ENCODE measurements at regions not wholly inside any gene's neighbourhood (a gene's known extent, or its start where the extent isn't known, plus 50 kb on each side); places are given as distances from the start of the nearest gene placed in this dataset.
"Not testable (repeated sequence)": the region's sequence is repeated elsewhere in the genome, so short reads cannot be mapped to it uniquely, and the experiment has no call there.

- H3K4me3 Mint-ChIP-seq = no peak overlapping the region
- H3K27ac Mint-ChIP-seq = no peak overlapping the region
- no peak for TF ChIP-seq CTCF (IDR thresholded peaks at IDR 0.05)
- ATAC-seq = no peak
- DNase-seq = no peak
- no peaks in the 10 kb centered on the region for H3K36me3 Mint-ChIP-seq (ENCODE audit: low read depth)
- H3K4me1 Mint-ChIP-seq (ENCODE audit: low read depth) = no peaks in the 10 kb centered on the region
- POLR2A ChIA-PET = interaction anchor here (0.6 to 0.7 kb wide), 2 partner anchors 47 to 1079 kb away, joined by 3 read pairs; no protein-coding TSS in a partner anchor
- H3K9me3 Mint-ChIP-seq = no peaks in the 10 kb centered on the region
- CTCF ChIA-PET = no interaction called here
- intact Hi-C loops (cut with micrococcal nuclease) = no loop called here
- H3K27me3 Mint-ChIP-seq = no peaks in the 10 kb centered on the region
These were observed 118.7 kb upstream of the TSPAN8 start for GRCh38 chr12:71276541-71276940.

- not testable (repeated sequence) for H3K27me3 Mint-ChIP-seq
These were observed 113.0 kb upstream of the TSPAN8 start for GRCh38 chr12:71270794-71271193.

GRCh38 chr12:71270057-71270456 is 112.3 kb upstream of the TSPAN8 start:
- no peak for DNase-seq
- Mint-ChIP-seq H3K36me3 (ENCODE audit: low read depth) (no peaks in the 10 kb centered on the region), H3K4me1 (ENCODE audit: low read depth) (no peaks in the 10 kb centered on the region), H3K27me3 (no peaks in the 10 kb centered on the region), H3K9me3 (peaks cover 1% of the 10 kb centered on the region), H3K27ac (no peak overlapping the region), H3K4me3 (no peak overlapping the region)
- ChIA-PET CTCF (no interaction called here), POLR2A (interaction anchor here (0.6 kb wide), 1 partner anchor 1169 kb away, joined by 3 read pairs; no protein-coding TSS in a partner anchor)
- intact Hi-C loops (cut with micrococcal nuclease) = no loop called here
- TF ChIP-seq CTCF (IDR thresholded peaks at IDR 0.05) = no peak
- ATAC-seq = no peak

More at GRCh38 chr12:71270794-71271193, 113.0 kb upstream of the TSPAN8 start:
- H3K27ac Mint-ChIP-seq; H3K36me3 Mint-ChIP-seq (ENCODE audit: low read depth); intact Hi-C loops (cut with micrococcal nuclease); H3K9me3 Mint-ChIP-seq; CTCF ChIA-PET; H3K4me1 Mint-ChIP-seq (ENCODE audit: low read depth); H3K4me3 Mint-ChIP-seq; DNase-seq; ATAC-seq: not testable (repeated sequence)
- POLR2A ChIA-PET = interaction anchor here (0.6 kb wide), 1 partner anchor 1170 kb away, joined by 3 read pairs; no protein-coding TSS in a partner anchor

- no peaks in the 10 kb centered on the region for H3K36me3 Mint-ChIP-seq (ENCODE audit: low read depth)
- no peak for ATAC-seq
- CTCF ChIA-PET = no interaction called here
These were observed 111.4 kb upstream of the TSPAN8 start for GRCh38 chr12:71269281-71269598.

GRCh38 chr12:71268598-71269280 is 110.9 kb upstream of the TSPAN8 start:
- Mint-ChIP-seq H3K9me3 (peaks cover 1% of the 10 kb centered on the region), H3K27ac (no peak overlapping the region), H3K27me3 (no peaks in the 10 kb centered on the region), H3K4me3 (no peak overlapping the region), H3K36me3 (ENCODE audit: low read depth) (no peaks in the 10 kb centered on the region), H3K4me1 (ENCODE audit: low read depth) (no peaks in the 10 kb centered on the region)
- ChIA-PET POLR2A (no interaction called here), CTCF (no interaction called here)
- DNase-seq = no peak
- ATAC-seq = no peak
- intact Hi-C loops (cut with micrococcal nuclease) = no loop called here
- no peak for TF ChIP-seq CTCF (IDR thresholded peaks at IDR 0.05)

More at GRCh38 chr12:71269281-71269598, 111.4 kb upstream of the TSPAN8 start:
- no peaks in the 10 kb centered on the region for H3K4me1 Mint-ChIP-seq (ENCODE audit: low read depth)
- POLR2A ChIA-PET = no interaction called here
- peaks cover 1% of the 10 kb centered on the region for H3K9me3 Mint-ChIP-seq
- intact Hi-C loops (cut with micrococcal nuclease) = no loop called here
- no peak for DNase-seq
- H3K27ac Mint-ChIP-seq = no peak overlapping the region
- TF ChIP-seq CTCF (IDR thresholded peaks at IDR 0.05) = no peak
- no peaks in the 10 kb centered on the region for H3K27me3 Mint-ChIP-seq
- no peak overlapping the region for H3K4me3 Mint-ChIP-seq
